WI38 (cell line): ENCODE measurements at regions not wholly inside any gene's neighbourhood (a gene's known extent, or its start where the extent isn't known, plus 50 kb on each side); places are given as distances from the start of the nearest gene placed in this dataset.

Experiments
- H3K4me3 ChIP-seq: 2 replicates; pipeline ENCODE4 v1.5.1; 2011; ENCODE audit warnings: low read depth, mild to moderate bottlenecking, control low read depth, low read length
- TF ChIP-seq, protein P1 (sequence below): IDR thresholded peaks from 2 replicates; pipeline ENCODE4 v1.5.1; 2012; ENCODE audit warnings: low read depth, mild to moderate bottlenecking, control low read depth, low read length

DNA sequence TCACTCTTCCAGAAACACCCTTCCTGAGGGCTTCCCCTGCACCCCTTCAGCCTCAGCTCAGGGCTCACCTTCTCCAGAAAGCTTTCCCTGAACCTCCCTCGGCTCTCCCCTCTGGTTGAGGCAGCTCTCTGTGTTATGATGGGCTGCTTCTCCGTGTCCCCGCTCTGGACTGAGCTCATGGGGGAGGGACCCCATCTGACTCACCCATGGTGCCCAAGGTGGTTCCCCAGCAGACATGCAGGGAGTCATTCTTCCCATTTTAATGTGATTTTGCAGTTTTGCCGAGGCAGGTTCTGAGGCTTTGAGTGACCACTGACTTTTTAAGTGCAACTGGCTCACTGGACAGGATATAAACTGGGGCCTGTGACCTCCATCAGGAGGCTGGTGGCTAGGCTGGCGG lies 495.1 kb downstream of the TBC1D22A start:
- no peak overlapping the region for H3K4me3 ChIP-seq
- TF ChIP-seq, protein P1, sequence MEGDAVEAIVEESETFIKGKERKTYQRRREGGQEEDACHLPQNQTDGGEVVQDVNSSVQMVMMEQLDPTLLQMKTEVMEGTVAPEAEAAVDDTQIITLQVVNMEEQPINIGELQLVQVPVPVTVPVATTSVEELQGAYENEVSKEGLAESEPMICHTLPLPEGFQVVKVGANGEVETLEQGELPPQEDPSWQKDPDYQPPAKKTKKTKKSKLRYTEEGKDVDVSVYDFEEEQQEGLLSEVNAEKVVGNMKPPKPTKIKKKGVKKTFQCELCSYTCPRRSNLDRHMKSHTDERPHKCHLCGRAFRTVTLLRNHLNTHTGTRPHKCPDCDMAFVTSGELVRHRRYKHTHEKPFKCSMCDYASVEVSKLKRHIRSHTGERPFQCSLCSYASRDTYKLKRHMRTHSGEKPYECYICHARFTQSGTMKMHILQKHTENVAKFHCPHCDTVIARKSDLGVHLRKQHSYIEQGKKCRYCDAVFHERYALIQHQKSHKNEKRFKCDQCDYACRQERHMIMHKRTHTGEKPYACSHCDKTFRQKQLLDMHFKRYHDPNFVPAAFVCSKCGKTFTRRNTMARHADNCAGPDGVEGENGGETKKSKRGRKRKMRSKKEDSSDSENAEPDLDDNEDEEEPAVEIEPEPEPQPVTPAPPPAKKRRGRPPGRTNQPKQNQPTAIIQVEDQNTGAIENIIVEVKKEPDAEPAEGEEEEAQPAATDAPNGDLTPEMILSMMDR = no peak

DNA sequence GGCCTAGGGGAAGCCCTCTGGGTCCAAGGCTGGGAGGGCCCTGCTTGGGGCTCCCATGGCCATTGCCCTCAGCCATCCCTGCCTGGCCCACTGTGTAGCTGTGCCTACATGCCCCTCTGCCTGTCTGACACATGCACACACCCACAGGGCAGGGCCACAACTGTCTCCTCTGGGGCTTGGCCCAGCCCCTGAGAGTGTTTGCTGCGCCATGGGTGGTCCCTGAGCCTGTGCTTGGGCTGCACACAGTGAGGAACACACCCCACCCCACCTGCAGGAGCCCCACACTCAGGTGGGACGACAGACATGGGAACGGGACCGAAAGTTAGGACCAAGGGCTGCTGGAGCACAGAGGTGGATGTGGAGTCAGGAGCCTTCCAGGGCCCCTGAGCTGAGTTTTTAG lies 489.5 kb downstream of the TBC1D22A start:
- H3K4me3 ChIP-seq = no peak overlapping the region
- TF ChIP-seq, protein P1 = no peak

DNA sequence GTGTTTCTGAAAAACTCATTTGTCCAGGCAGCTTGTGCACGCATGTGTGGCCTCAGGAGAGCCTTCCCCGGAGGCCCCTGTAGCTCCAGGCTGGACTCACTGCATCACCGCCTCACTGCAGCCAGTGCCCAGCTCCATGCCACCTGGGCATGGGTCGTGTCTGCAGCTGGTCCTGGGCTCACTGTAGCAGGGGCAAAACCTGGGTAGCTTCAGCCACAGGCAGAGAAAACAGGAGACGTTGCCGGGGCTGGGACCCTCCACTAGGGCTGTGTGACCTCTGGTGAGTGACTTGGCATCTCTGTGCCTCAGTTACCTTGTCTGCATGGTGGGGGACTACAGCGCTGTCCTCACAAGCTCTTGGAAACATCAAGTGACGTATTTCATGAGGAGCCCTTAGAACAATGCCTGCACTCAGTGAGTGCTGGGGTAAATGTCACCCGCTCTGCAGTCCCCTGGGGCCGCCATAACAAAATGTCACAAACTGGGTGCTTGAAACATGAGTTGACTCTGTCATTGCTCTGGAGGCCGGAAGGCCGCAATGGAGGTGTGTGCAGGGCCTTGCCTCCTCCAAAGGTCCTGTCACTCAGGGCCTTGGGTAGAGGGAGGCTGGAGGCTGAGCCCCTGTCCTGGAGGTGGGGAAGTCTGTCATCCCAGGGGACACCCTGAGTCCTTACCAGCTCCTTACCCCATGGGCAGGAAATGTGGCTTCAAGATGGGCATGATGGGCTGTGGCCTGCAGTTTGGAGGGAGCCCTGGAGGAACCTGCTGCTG lies 488.7 kb downstream of the TBC1D22A start:
- no peak overlapping the region for H3K4me3 ChIP-seq
- TF ChIP-seq, protein P1 = no peak

GRCh38 chr22:47249370-47249928 lies 487.0 kb downstream of the TBC1D22A start:
- TF ChIP-seq, protein P1 = no peak

GRCh38 chr22:47248925-47249324 lies 486.5 kb downstream of the TBC1D22A start:
- no peak overlapping the region for H3K4me3 ChIP-seq
- TF ChIP-seq, protein P1 = no peak

More at GRCh38 chr22:47249370-47249928, 487.0 kb downstream of the TBC1D22A start:
- H3K4me3 ChIP-seq = no peak overlapping the region

DNA sequence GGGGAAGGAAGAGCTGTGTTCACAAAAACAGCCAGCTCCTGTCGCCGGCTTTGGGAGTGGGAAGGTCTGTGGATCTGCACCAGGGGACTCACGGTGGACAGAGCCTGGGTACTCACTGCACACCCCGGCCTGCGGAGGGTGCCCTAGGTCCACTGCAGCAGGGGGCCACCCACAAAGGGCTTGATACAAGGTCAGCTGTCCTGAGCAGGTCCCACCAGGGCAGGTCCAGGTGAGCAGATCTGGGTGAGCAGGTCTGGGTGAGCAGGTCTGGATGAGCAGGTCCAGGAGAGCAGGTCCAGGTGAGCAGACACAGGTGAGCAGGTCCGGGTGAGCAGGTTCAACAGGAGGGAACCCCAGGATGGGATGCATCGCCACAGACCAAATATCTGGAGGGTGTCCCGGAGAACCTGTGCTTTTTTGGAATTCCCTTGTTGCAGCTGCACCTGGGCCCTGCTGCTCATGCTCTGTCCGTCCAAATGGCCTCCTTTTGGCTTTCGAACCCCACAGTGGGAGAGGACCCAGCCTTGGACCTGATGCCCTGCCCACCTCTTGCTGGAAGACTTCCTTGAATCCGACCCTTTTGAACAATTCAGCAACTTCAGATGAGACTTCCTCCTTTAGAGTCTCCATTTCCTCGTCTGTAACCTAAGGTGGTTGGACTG lies 485.3 kb downstream of the TBC1D22A start:
- H3K4me3 ChIP-seq = no peak overlapping the region
- TF ChIP-seq, protein P1 = no peak

DNA sequence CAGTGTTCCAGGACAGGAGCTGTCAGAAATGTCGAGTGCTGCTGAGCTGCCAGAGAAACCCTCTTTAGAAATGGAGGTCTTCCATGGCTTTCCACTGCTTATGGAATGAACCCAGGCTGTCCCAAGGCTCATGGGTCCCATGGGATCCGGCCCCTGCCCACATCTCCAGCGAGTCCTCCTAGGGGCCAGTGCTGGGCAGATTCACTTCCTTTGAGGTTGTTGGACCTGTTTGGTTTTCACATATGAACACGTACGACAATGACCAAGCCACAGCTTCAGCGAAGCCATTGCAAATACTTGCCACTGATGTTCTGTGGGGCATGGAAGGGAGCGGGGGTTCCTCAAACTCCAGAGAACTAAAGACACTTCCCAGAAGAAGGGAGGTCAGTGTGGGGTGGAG lies 483.3 kb downstream of the TBC1D22A start:
- TF ChIP-seq, protein P1 = no peak

More for the DNA sequence above, 483.3 kb downstream of the TBC1D22A start:
- H3K4me3 ChIP-seq = no peak overlapping the region
